HEK293 (cell line): ENCODE measurements at regions not wholly inside any gene's neighbourhood (a gene's known extent, or its start where the extent isn't known, plus 50 kb on each side); places are given as distances from the start of the nearest gene placed in this dataset.

ENCODE experiments used
- CTCF ChIP-seq: fragments of 450-650 bp; formaldehyde crosslinking; IDR thresholded peaks from 2 replicates; pipeline ENCODE4 v1.5.1; 2016; ENCODE audit warnings: missing biosample characterization, missing genetic modification characterization
- ELK4 ChIP-seq: IDR thresholded peaks from 2 replicates; pipeline ENCODE4 v1.6.1; 2011; ENCODE audit warnings: mild to moderate bottlenecking, low read depth, low read length, borderline replicate concordance
- KLF16 ChIP-seq: fragments of 450-650 bp; formaldehyde crosslinking; IDR thresholded peaks from 2 replicates; pipeline ENCODE4 v1.5.1; 2017; ENCODE audit warnings: missing biosample characterization, missing genetic modification characterization
- YY1 ChIP-seq: fragments of 450-650 bp; formaldehyde crosslinking; IDR thresholded peaks from 2 replicates; pipeline ENCODE4 v1.5.1; 2018; ENCODE audit warnings: missing biosample characterization, missing genetic modification characterization
- ZNF138 ChIP-seq: fragments of 450-650 bp; formaldehyde crosslinking; IDR thresholded peaks from 2 replicates; pipeline ENCODE4 v1.5.1; 2016; ENCODE audit warnings: missing biosample characterization, missing genetic modification characterization, borderline replicate concordance
- ZNF146 ChIP-seq: fragments of 450-650 bp; formaldehyde crosslinking; IDR thresholded peaks from 2 replicates; pipeline ENCODE4 v1.5.1; 2016; ENCODE audit warnings: missing biosample characterization, missing genetic modification characterization
- ZNF202 ChIP-seq: fragments of 450-650 bp; formaldehyde crosslinking; IDR thresholded peaks from 2 replicates; pipeline ENCODE4 v1.5.1; 2016; ENCODE audit warnings: missing biosample characterization, missing genetic modification characterization, borderline replicate concordance
- ZNF488 ChIP-seq: fragments of 450-650 bp; formaldehyde crosslinking; IDR thresholded peaks from 2 replicates; pipeline ENCODE4 v1.5.1; 2016; ENCODE audit warnings: missing biosample characterization, missing genetic modification characterization
- ZNF521 ChIP-seq: fragments of 450-650 bp; formaldehyde crosslinking; IDR thresholded peaks from 2 replicates; pipeline ENCODE4 v1.5.1; 2017; ENCODE audit warnings: missing biosample characterization, mild to moderate bottlenecking, missing genetic modification characterization
- ZNF530 ChIP-seq: fragments of 450-650 bp; formaldehyde crosslinking; IDR thresholded peaks from 2 replicates; pipeline ENCODE4 v1.5.1; 2016; ENCODE audit warnings: low read depth, missing biosample characterization, missing genetic modification characterization

GRCh38 chr18:4817665-4818064 lies 362.6 kb upstream of the DLGAP1 start:
- TF ChIP-seq ZNF530 (tag by site-specific recombination) (no peak), KLF16 (tag by site-specific recombination) (no peak), ZNF146 (no peak), ZNF488 (no peak), ZNF521 (tag by site-specific recombination) (no peak), ZNF202 (tag by site-specific recombination) (no peak), CTCF (no peak), ELK4 (no peak), YY1 (tag by site-specific recombination) (no peak), ZNF138 (tag by site-specific recombination) (no peak)
